NCI-H2196 (cell line): ENCODE measurements at regions not wholly inside any gene's neighbourhood (a gene's known extent, or its start where the extent isn't known, plus 50 kb on each side); places are given as distances from the start of the nearest gene placed in this dataset.

Source experiments
- DNase-seq: peaks from one replicate; lab custom pipeline; 2025; ENCODE audit not compliant: unreplicated experiment; lab: John Stamatoyannopoulos, UW

- DNase-seq, result no peak
Measured at GRCh38 chr2:8627019-8627691, 54.7 kb upstream of the ID2 start.

- no peak for DNase-seq
Measured at GRCh38 chr2:8627692-8628085, 54.2 kb upstream of the ID2 start.

GRCh38 chr2:8628179-8628865 is 53.5 kb upstream of the ID2 start:
- no peak for DNase-seq

DNA sequence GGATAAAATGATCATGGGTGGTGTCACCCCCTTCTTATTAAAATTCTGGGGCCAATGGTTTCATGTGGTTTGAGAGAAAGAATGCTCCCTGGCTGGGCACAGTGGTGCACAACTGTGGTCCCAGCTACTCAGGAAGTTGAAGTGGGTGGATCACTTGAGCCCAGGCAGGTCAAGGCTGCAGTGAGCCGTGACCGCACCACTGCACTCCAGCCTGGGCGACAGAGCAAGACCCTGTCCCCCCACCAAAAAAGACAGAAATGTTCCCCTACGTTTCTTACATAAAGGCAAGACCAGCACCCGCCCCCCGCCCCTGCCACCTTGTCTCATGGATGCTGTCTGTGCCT is 53.0 kb upstream of the ID2 start:
- no peak for DNase-seq

DNA sequence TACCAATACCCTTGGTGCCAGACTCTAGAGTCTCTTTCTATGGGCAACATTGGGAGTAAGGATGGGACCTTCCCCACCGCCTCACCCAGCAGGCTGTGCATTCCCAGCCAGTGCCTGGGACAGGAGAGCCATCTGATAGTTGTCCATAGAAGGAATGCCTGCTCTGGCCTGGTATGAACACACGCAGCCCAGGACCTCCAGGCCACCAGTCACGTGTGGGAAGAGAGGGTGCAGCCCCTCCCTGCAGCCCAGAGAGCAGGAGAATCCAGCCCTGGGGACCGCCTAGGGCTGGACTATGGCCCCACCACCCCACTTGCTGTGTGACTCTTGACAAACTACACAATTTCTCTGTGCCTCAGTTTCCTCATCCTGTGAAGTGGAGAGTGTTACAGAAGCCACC is 52.5 kb upstream of the ID2 start:
- no peak for DNase-seq

DNA sequence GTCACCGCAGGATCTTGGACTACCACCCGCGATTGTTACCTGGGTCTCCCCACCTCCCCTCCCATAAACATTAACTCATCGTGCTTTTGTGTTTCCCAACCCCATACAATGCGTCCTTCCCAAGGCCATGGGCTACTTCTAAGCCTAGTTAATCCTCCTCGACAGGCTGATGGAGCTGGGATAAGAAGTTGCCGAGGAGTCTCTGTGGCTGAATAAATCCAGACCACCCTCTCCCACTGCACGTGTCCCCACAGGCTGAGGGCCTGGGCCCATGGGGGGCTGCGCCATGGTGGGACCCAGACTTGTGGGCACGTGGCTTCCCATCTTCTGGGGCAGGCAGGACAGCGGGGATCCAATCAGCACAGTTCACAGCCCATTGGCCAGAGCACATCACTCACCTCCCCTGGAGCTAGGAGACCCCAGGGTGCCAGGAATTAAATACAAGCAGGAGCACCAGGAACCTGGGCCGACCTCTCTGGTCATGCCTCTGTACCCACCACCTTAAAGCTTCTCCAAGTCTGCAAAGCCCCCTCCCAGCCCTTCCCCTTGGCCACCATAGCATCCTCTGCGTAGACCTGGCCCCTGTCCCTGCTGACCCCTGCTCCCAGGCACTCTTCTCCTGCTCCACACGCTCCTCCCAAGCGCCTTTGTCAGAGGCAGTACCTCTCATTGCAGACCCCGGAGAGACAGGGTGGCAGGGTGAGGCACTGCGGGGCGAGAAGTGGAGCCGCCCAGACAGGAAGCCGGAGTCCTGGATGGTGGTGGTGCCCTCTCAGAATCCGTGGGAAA is 51.0 kb upstream of the ID2 start:
- no peak for DNase-seq

- no peak for DNase-seq
Measured at GRCh38 chr2:8631465-8632005, 50.3 kb upstream of the ID2 start.
